GM21737 (cell line): ENCODE measurements at regions not wholly inside any gene's neighbourhood (a gene's known extent, or its start where the extent isn't known, plus 50 kb on each side); places are given as distances from the start of the nearest gene placed in this dataset.
"Not testable (repeated sequence)": the region's sequence is repeated elsewhere in the genome, so short reads cannot be mapped to it uniquely, and the experiment has no call there.

ENCODE experiments used
- ATAC-seq: cut with Tn5 transposase; IDR thresholded peaks from one replicate; pipeline ENCODE4 v1.9.1; 2021; ENCODE audit warnings: mild to moderate bottlenecking, moderate library complexity; ENCODE audit not compliant: unreplicated experiment

GRCh38 chr5:154593071-154593470 is 115.0 kb upstream of the HAND1 start:
- ATAC-seq, result no peak

GRCh38 chr5:154590093-154590724 is 112.2 kb upstream of the HAND1 start:
- ATAC-seq, result no peak

- ATAC-seq, result no peak
Measured at GRCh38 chr5:154589511-154589910, 111.5 kb upstream of the HAND1 start.

DNA sequence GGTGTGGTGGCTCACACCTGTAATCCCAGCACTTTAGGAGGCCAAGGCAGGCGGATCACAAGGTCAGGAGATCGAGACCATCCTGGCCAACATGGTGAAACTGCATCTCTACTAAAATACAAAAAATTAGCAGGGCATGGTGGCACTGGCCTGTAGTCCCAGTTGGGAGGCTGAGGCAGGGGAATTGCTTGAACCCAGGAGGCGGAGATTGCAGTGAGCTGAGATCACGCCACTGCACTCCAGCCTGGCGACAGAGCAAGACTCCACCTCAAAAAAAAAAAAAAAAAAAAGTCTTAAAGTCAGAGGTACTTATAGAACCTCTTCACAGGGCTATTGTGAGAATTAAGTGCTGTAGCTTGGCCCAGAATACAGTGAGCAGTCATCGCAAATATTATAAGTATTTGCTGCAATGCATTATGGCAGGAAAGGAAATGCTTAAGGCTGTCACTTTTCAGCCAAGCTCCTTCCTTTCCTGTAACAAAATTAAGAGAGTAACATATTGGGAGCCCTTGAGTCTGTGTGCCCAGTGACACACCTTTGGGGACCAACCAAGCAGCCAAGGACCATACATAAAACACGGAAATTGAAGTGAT is 110.9 kb upstream of the HAND1 start:
- not testable (repeated sequence) for ATAC-seq

DNA sequence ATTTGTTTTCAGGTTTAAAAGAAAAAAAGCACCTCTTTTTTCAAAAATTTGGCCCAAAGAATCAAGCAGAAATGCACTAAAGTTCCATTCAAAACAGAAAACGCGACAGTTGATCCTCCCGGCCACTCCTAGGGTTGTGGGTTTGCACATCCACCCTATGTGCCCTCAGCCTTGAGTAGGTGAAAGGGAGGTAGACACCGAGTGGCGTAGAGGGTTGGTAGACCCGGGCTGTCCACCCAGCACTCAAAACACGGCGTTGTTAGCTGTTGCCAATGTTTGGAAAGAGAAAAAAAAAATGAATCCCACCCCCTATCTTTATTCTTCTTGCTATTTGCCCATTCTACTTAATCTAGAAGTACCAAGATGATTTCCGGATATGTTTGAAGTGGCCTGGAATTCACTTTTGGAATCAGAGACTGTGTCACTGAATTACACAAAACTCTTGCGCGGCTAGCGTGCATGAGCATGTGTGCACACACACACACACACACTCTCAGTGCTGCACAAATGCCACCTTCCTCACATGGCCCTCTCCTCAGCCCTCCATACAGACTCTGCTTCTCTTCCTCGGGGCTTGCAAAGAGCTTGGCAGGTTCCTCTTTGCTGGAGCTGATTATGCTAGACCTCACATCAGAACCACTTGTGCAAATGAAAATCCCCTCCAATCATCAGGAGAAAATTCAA is 110.2 kb upstream of the HAND1 start:
- ATAC-seq, result no peak

GRCh38 chr5:154587123-154588026 is 109.3 kb upstream of the HAND1 start:
- ATAC-seq, result no peak

DNA sequence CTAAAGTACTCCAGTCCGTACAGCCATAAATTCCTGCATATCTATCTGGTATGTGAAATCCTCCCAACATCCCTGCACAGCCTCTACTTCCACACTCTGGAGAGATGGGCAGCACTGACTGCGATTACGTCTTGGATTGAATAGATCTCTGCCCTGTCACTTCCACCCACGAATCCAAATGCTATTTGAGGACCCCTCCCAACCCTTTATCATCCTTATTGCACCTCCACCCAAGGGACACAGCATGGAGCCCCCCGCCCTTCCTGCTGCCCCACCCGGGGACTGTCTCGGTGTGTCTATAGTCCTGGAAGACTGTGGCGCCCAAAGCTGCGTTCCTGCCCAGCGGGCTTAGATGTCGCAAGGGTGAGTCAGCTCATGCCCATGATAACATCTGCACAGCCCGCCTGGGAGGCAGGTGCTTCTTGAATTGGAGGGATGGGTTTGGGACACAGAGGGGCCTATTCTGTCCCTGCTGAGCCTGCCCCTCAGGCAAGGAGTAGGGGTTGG is 105.7 kb upstream of the HAND1 start:
- no peak for ATAC-seq

GRCh38 chr5:154580422-154580821 is 102.4 kb upstream of the HAND1 start:
- ATAC-seq, result no peak

DNA sequence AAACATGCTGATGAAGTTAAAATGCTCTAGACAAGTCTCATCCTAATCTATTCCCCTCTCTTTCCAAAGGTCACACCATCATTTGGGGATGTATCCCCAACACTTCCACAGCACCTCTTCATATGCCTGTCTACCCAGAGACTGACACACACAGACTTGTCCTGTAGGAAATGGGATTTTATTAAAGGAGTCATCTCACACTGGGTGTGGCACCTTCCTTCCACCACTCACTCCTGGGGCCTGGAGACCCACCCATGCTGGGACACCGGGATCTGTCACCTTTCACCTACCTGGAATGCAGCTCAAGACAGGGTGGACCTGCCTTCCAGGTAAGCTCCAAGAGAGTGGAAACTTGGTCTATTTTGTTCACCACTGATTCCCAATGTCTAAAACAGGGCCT is 99.4 kb upstream of the HAND1 start:
- ATAC-seq, result no peak

GRCh38 chr5:154576429-154576806 is 98.4 kb upstream of the HAND1 start:
- no peak for ATAC-seq

DNA sequence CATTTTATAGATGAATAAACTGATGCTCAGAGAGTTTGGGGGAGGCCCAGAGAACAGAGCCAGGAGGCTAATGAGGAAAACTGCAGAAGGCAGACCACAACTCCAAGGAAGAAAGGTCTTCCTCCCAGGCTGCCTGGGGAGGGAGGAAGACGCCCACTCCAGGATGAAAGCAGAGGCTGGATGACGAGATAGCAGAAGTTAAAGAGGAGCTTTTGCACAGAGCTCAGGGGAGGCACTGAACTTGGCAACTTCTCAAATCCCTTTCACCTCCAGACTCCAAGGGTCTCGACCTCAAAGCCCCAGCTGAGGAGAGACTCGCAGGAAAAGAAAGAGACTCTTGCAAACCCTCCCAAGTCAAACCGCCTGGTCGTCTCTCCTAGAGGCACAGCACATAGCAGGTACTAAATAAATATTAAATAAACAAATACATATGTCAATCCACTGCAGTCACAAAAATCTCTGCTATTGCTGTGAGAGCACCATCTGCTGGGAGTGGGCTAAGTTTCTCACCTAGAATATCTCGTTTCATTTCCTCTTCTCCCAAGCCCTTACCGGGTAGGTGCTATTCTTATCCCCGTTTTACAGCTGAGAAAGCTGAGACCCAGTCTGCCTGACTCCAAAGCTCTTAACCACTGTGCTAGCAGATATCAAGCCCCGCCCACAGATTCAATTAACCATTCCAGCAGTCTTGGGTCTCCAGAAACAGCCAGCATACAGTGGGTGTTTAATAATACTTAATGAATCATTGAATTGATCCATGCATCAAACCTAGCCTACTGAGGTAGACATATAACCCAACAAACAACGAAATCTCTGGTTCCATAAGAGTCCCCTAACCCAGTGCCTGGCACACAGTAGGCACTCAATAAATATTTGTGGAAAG is 97.8 kb upstream of the HAND1 start:
- ATAC-seq, result peak; percentile 96

DNA sequence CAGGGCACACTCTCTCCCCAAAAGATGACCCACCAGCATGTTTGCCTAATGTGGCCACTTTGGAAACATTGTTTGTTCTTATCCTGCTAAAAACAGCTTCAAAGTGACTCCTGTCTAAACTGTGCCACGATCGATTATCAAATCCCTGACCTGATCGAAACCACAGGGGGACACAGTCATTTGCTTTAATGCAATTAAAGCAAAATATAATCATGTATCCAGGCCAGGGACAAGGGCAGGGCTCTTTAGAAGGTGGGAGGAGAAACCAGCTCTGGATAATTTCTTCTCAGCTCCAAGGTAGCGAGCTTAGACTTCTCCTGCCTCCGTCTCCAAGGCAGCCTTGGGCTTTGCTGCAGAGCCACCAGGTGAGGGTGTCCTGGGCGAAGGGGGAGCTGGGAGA is 95.0 kb upstream of the HAND1 start:
- ATAC-seq, result no peak

GRCh38 chr5:154571325-154572035 is 93.5 kb upstream of the HAND1 start:
- no peak for ATAC-seq

- no peak for ATAC-seq
Measured at GRCh38 chr5:154570572-154571324, 92.7 kb upstream of the HAND1 start.

- no peak for ATAC-seq
Measured at GRCh38 chr5:154568589-154568988, 90.6 kb upstream of the HAND1 start.

DNA sequence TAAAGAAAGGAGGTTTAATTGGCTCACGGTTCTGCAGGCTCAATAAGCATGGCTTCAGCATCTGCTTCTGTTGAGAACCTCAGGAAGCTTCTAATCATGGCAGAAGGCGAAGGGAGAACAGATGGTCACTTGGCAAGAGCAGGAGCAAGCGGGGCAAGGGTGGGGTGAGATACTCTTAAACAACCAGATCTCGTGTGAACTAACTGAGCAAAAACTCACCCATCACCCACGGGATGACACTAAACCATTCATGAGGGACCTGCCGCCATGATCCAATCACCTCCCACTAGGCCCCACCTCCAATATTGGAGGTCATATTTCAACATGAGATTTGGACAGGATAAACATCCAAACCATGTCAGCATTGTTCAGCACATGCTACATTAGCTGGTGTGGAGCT is 89.1 kb upstream of the HAND1 start:
- ATAC-seq, result no peak

DNA sequence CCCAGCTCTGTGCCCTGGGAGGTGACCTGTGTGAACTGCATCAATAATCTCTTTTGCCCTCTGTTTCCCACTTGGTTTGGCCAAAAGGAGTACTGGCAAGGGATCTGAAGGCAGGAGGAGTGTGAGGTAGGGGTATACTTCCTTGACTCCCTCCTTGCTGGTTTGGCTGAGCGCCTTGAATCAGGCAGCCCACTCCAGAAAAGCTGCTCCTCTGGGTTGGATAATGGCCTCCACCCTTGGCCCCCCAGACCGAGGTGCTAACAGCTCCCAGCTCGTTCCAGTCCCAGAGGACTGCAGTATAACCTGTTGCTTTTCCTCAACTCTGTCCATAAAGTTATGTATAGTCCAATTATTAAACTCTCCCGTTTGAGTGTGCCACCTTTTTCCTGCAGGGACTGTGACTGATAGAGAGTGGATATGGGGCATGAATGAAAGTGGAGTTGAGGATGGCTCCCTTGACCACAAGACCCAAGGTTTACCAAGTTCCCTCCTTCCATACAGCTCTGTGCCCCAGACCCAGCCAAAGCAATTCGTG is 88.2 kb upstream of the HAND1 start:
- ATAC-seq, result no peak

DNA sequence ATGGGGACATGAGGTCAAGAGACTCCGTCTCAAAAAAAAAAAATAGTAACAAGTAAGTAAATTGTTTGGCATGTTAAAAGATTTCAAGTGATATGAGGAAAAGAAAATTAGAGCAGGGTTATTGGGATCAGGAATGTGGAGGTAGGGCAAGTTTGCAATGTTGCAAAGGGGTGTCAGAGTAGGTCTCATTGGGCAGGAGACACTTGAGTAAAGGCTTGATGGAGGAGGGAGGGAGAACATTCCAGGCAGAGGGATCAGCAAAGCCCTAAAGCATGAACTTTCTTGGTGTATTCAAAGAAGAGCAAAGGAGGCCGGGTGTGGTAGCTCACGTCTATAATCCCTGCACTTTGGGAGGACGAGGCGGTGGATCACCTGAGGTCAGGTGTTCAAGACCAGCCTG is 87.1 kb upstream of the HAND1 start:
- ATAC-seq, result no peak
